ENCODE measurements at regions not wholly inside any gene's neighbourhood (a gene's known extent, or its start where the extent isn't known, plus 50 kb on each side); places are given as distances from the start of the nearest gene placed in this dataset.

DNA sequence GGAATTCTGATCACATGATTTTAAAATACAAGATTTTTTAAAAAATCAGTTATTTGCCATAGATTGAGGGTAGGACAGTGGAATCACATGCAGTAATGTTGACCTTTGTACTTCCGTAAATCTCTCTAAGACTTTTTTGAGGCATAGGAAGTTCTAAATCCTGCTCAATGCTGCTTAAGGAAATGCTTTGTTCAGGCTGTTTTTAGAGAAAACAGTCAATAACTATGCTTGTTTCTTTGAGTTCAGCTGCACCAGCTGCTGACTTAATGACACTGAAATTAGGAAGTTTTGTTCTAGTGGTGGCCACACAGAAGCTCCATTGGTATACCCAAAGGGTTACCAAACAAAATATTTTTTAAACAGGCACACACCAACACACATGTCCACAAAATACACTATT lies 60.9 kb downstream of the KLF12 start (continued):
- TF ChIP-seq, protein P1, sequence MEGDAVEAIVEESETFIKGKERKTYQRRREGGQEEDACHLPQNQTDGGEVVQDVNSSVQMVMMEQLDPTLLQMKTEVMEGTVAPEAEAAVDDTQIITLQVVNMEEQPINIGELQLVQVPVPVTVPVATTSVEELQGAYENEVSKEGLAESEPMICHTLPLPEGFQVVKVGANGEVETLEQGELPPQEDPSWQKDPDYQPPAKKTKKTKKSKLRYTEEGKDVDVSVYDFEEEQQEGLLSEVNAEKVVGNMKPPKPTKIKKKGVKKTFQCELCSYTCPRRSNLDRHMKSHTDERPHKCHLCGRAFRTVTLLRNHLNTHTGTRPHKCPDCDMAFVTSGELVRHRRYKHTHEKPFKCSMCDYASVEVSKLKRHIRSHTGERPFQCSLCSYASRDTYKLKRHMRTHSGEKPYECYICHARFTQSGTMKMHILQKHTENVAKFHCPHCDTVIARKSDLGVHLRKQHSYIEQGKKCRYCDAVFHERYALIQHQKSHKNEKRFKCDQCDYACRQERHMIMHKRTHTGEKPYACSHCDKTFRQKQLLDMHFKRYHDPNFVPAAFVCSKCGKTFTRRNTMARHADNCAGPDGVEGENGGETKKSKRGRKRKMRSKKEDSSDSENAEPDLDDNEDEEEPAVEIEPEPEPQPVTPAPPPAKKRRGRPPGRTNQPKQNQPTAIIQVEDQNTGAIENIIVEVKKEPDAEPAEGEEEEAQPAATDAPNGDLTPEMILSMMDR (tag by site-specific recombination; IDR thresholded peaks at IDR 0.05): no peak

DNA sequence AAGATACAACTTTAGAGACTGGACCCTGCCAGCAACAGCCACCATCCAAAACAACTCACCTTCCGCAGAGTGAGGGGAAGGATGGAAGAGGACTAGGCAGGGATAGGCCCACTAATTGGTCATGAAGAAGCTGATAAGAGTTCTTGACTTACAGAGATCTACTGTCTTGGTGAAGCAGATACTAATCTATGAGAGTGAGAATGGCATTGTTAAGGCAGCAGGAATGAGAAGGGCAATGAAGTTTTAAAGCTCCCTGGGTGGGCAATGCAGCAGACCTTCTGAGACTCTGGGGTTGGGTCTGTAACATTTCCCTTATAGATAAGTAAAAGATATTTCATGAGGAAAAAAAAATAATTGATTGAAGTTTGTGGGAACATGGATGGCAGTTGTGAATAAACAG lies 63.7 kb downstream of the KLF12 start:
- Histone ChIP-seq H3K36me3 (ENCODE audit: control insufficient read depth in 2 of 2, insufficient read depth in 1 of 2, low read length in 2 of 2) (no peaks in the 10 kb centered on the region), H3K27ac (ENCODE audit: extremely low read depth, low read depth, low read length) (no peak overlapping the region), H3K4me1 (ENCODE audit: control insufficient read depth, insufficient read depth, low read length) (no peaks in the 10 kb centered on the region), H3K4me3 (ENCODE audit: low read depth, low read length) (no peak overlapping the region), H3K9me3 (ENCODE audit: control insufficient read depth, insufficient read depth, low read depth, low read length) (no peaks in the 10 kb centered on the region)
- CTCF ChIA-PET: no interaction called here
- POLR2A ChIA-PET: interaction anchor here (0.7 kb wide), 1 partner anchor 64 kb away, joined by 3 read pairs; the partner anchor contains the start of gene KLF12
- TF ChIP-seq ZNF664 (tag by site-specific recombination; IDR thresholded peaks at IDR 0.05): no peak
- TF ChIP-seq, protein P1 (tag by site-specific recombination; IDR thresholded peaks at IDR 0.05): no peak
- no peak for TF ChIP-seq GFI1B (tag by site-specific recombination; IDR thresholded peaks at IDR 0.05)
- TF ChIP-seq KLF9 (tag by site-specific recombination; IDR thresholded peaks at IDR 0.05; ENCODE audit: low read depth): no peak
- no peak for TF ChIP-seq ZXDB (tag by site-specific recombination; IDR thresholded peaks at IDR 0.05)

DNA sequence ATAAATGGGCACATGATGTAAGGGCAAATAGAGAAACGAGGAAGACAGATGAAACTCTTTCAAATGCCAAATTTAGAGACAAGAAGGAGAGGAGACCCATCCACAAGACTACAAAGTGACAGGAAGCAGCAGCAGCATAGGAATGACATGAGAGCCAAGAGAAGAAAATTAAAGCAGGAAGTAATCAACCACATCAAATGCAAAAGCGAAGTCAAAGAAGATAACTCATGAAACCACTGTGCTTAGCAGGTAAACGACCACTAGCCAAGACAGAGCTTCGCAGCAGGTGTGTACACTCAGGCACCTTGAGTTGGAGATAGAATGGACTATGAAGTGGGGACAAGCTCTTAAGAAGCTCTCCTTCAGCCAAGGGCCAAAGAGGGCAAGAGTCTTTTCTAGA lies 64.1 kb downstream of the KLF12 start:
- Histone ChIP-seq H3K36me3 (ENCODE audit: control insufficient read depth in 2 of 2, insufficient read depth in 1 of 2, low read length in 2 of 2) (no peaks in the 10 kb centered on the region), H3K4me1 (ENCODE audit: control insufficient read depth, insufficient read depth, low read length) (no peaks in the 10 kb centered on the region), H3K27ac (ENCODE audit: extremely low read depth, low read depth, low read length) (no peak overlapping the region), H3K4me3 (ENCODE audit: low read depth, low read length) (no peak overlapping the region), H3K9me3 (ENCODE audit: control insufficient read depth, insufficient read depth, low read depth, low read length) (no peaks in the 10 kb centered on the region)
- TF ChIP-seq ZNF37A (tag by site-specific recombination; IDR thresholded peaks at IDR 0.05): no peak
- TF ChIP-seq KLF7 (tag by site-specific recombination; IDR thresholded peaks at IDR 0.05; ENCODE audit: borderline replicate concordance): no peak
- TF ChIP-seq, protein P2, sequence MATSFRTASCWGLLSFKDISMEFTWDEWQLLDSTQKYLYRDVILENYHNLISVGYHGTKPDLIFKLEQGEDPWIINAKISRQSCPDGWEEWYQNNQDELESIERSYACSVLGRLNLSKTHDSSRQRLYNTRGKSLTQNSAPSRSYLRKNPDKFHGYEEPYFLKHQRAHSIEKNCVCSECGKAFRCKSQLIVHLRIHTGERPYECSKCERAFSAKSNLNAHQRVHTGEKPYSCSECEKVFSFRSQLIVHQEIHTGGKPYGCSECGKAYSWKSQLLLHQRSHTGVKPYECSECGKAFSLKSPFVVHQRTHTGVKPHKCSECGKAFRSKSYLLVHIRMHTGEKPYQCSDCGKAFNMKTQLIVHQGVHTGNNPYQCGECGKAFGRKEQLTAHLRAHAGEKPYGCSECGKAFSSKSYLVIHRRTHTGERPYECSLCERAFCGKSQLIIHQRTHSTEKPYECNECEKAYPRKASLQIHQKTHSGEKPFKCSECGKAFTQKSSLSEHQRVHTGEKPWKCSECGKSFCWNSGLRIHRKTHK (tag by site-specific recombination; IDR thresholded peaks at IDR 0.05): no peak
- TF ChIP-seq ZNF623 (tag by site-specific recombination; IDR thresholded peaks at IDR 0.05): no peak
- TF ChIP-seq SP3 (tag by site-specific recombination; IDR thresholded peaks at IDR 0.05): no peak
- TF ChIP-seq ZSCAN30 (tag by site-specific recombination; IDR thresholded peaks at IDR 0.05): no peak
- TF ChIP-seq ZNF146 (tag by site-specific recombination; IDR thresholded peaks at IDR 0.05): no peak
- TF ChIP-seq SETDB1 (IDR thresholded peaks at IDR 0.05; ENCODE audit: insufficient read length, low read length): no peak
- TF ChIP-seq ZNF76 (tag by site-specific recombination; IDR thresholded peaks at IDR 0.05; ENCODE audit: borderline replicate concordance, low read depth): no peak
- TF ChIP-seq, protein P3, sequence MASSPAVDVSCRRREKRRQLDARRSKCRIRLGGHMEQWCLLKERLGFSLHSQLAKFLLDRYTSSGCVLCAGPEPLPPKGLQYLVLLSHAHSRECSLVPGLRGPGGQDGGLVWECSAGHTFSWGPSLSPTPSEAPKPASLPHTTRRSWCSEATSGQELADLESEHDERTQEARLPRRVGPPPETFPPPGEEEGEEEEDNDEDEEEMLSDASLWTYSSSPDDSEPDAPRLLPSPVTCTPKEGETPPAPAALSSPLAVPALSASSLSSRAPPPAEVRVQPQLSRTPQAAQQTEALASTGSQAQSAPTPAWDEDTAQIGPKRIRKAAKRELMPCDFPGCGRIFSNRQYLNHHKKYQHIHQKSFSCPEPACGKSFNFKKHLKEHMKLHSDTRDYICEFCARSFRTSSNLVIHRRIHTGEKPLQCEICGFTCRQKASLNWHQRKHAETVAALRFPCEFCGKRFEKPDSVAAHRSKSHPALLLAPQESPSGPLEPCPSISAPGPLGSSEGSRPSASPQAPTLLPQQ (tag by site-specific recombination; IDR thresholded peaks at IDR 0.05): no peak
- TF ChIP-seq ZNF530 (tag by site-specific recombination; IDR thresholded peaks at IDR 0.05; ENCODE audit: low read depth): no peak
- ChIA-PET POLR2A (no interaction called here), CTCF (no interaction called here)

All from HEK293 (cell line).